Activated B cell treated with CpG ODN at 0.5 μM for 24 hours (primary cell): ENCODE measurements at regions not wholly inside any gene's neighbourhood (a gene's known extent, or its start where the extent isn't known, plus 50 kb on each side); places are given as distances from the start of the nearest gene placed in this dataset.

ENCODE experiments used
- ATAC-seq: fragments of 200-7000 bp; cut with Tn5 transposase; one replicate; pipeline ENCODE4 v1.10.0; 2021; ENCODE audit warnings: low read depth, mild to moderate bottlenecking, moderate library complexity
- CTCF ChIA-PET: fragments of 350-600 bp; sonication (Branson Sonifier 250); formaldehyde crosslinking; loops from one replicate; lab custom pipeline; 2021; ENCODE audit warnings: antibody characterized with exemption; lab: Charles Lee
- POLR2A ChIA-PET: fragments of 350-600 bp; sonication (Branson Sonifier 250); formaldehyde crosslinking; loops from one replicate; lab custom pipeline; 2021; ENCODE audit warnings: antibody characterized with exemption; lab: Charles Lee
- DNase-seq: peaks from one replicate; pipeline ENCODE4 v3.0.0; 2022
- H3K27ac Mint-ChIP-seq: one replicate; pipeline ENCODE4 v1.8.0; 2020; ENCODE audit warnings: mixed read lengths
- H3K27me3 Mint-ChIP-seq: one replicate; pipeline ENCODE4 v1.8.0; 2021; ENCODE audit warnings: mixed read lengths
- H3K36me3 Mint-ChIP-seq: one replicate; pipeline ENCODE4 v1.8.0; 2021; ENCODE audit warnings: low read depth, mixed read lengths
- H3K4me1 Mint-ChIP-seq: one replicate; pipeline ENCODE4 v1.8.0; 2021; ENCODE audit warnings: mixed read lengths
- H3K4me3 Mint-ChIP-seq: one replicate; pipeline ENCODE4 v1.8.0; 2020; ENCODE audit warnings: mild to moderate bottlenecking, mixed read lengths
- H3K9me3 Mint-ChIP-seq: one replicate; pipeline ENCODE4 v1.8.0; 2020; ENCODE audit warnings: mixed read lengths
- intact Hi-C: fragments of 100-400 bp; cut with micrococcal nuclease; formaldehyde crosslinking; loops from one replicate; pipeline ENCODE4 v1.15.1; 2024
- TF ChIP-seq, protein P1 (sequence below): fragments of 200-600 bp; IDR thresholded peaks from one replicate; pipeline ENCODE4 v1.8.0; 2022; ENCODE audit warnings: antibody characterized with exemption, mild to moderate bottlenecking

DNA sequence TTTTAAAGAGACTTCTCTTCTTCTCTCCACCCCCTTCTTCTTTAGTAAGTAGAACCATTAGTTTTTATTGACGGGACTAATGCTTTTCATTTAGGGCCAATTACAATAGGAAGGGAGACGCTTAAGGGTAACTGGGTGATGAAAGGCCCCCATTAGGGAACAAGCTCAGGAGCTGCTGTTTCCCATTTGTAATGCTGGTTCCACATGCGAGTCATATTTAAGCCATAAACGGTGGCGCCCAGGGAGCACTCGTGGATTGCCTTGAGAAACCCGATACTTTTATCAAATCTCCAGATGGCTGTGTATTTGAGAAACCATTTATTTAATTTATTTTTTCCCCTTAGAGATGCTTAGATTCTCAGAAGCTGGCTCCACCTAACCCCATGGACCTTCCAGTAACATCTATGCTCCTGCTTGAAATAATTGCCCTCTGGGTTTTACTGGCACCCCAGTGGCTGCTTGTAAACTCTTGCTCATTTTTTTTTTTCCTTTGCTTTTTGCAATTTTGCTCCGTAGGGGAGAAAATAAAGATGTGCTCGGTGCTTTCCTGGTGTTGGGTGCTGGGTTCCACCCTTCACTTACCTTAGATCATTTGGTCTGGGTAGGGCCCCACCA is 124.2 kb upstream of the MSX1 start:
- TF ChIP-seq, protein P1, sequence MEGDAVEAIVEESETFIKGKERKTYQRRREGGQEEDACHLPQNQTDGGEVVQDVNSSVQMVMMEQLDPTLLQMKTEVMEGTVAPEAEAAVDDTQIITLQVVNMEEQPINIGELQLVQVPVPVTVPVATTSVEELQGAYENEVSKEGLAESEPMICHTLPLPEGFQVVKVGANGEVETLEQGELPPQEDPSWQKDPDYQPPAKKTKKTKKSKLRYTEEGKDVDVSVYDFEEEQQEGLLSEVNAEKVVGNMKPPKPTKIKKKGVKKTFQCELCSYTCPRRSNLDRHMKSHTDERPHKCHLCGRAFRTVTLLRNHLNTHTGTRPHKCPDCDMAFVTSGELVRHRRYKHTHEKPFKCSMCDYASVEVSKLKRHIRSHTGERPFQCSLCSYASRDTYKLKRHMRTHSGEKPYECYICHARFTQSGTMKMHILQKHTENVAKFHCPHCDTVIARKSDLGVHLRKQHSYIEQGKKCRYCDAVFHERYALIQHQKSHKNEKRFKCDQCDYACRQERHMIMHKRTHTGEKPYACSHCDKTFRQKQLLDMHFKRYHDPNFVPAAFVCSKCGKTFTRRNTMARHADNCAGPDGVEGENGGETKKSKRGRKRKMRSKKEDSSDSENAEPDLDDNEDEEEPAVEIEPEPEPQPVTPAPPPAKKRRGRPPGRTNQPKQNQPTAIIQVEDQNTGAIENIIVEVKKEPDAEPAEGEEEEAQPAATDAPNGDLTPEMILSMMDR = no peak
- intact Hi-C loops = no loop called here
- Mint-ChIP-seq H3K9me3 (no peaks in the 10 kb centered on the region), H3K27ac (no peak overlapping the region), H3K36me3 (no peaks in the 10 kb centered on the region), H3K4me1 (no peaks in the 10 kb centered on the region), H3K27me3 (no peaks in the 10 kb centered on the region), H3K4me3 (no peak overlapping the region)
- POLR2A ChIA-PET = no interaction called here
- DNase-seq = no peak
- CTCF ChIA-PET = no interaction called here
- no peak for ATAC-seq

DNA sequence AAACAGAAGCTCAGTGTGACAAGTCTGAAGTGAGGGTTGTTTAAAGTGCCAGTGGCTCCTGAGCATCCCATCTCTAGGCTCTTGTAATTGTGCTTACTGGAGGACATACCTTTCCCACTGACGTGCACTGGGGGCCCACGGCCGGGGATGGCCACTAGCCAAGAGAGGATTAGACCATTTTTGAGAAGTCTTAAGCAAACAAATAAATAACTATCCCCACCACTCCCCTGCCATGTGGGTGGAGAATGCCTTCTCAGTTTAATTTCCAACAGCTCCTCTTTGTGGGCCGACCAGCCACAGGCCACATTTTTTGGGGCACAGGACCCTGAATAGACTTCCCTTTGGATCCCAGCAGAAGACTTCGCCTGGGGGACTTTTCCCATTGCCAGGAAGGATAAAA is 125.0 kb upstream of the MSX1 start:
- Mint-ChIP-seq H3K27ac (no peak overlapping the region), H3K4me3 (no peak overlapping the region), H3K4me1 (no peaks in the 10 kb centered on the region), H3K9me3 (no peaks in the 10 kb centered on the region), H3K36me3 (no peaks in the 10 kb centered on the region), H3K27me3 (no peaks in the 10 kb centered on the region)
- DNase-seq (no peak), ATAC-seq (no peak)
- ChIA-PET CTCF (no interaction called here), POLR2A (no interaction called here)
- TF ChIP-seq, protein P1 = no peak
- intact Hi-C loops = no loop called here

DNA sequence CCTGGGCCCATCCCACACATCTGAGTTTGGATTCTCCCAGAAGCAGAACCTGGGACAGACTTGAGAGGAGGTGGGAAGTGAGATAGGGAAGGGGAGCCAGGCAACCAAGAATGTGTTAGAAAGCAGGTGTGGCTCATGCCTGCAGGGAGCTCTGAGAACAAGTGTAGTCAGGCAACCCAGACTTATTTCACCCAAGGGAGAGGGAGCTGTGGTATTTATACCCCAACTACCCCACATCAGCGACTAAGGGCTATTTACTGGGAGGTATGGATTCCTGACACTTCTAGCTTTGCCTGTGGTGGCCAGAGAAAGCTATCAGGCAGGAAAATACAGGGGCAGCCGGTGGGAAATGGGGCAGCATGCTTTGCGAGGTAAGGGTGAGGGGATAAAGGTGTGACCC is 125.8 kb upstream of the MSX1 start:
- ChIA-PET CTCF (no interaction called here), POLR2A (interaction anchor here (0.6 kb wide), 1 partner anchor 28 kb away, joined by 6 read pairs; no protein-coding TSS in a partner anchor)
- TF ChIP-seq, protein P1 = no peak
- intact Hi-C loops = no loop called here
- ATAC-seq (no peak), DNase-seq (no peak)
- Mint-ChIP-seq H3K4me3 (no peak overlapping the region), H3K27me3 (no peaks in the 10 kb centered on the region), H3K9me3 (no peaks in the 10 kb centered on the region), H3K4me1 (no peaks in the 10 kb centered on the region), H3K36me3 (no peaks in the 10 kb centered on the region), H3K27ac (no peak overlapping the region)

DNA sequence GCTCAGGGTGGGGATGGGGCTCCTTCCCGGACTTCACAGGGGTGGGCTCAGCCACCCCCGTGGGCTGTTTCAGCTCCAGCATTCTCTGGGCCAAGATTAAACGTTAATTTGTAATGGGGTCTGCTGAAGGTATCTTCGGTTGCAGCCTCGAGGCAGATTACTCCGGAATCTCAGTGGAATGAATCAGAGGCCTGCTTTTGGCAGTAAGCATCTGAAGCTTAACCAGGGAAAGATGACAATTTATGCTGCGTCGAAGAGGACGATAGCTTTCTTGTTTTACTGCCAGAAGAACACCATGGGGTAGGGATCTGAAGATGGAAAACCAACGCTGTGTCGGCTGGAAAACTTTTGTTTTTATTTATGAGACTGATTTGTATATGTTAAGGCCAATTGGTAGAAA is 129.2 kb upstream of the MSX1 start:
- H3K9me3 Mint-ChIP-seq = peaks cover 17% of the 10 kb centered on the region
- H3K4me3 Mint-ChIP-seq = no peak overlapping the region
- POLR2A ChIA-PET = no interaction called here
- TF ChIP-seq, protein P1 = no peak
- H3K27ac Mint-ChIP-seq = no peak overlapping the region
- ATAC-seq (no peak), DNase-seq (no peak)
- no peaks in the 10 kb centered on the region for H3K27me3 Mint-ChIP-seq
- no peaks in the 10 kb centered on the region for H3K4me1 Mint-ChIP-seq
- intact Hi-C loops = no loop called here
- peaks cover 11% of the 10 kb centered on the region for H3K36me3 Mint-ChIP-seq
- CTCF ChIA-PET = no interaction called here

DNA sequence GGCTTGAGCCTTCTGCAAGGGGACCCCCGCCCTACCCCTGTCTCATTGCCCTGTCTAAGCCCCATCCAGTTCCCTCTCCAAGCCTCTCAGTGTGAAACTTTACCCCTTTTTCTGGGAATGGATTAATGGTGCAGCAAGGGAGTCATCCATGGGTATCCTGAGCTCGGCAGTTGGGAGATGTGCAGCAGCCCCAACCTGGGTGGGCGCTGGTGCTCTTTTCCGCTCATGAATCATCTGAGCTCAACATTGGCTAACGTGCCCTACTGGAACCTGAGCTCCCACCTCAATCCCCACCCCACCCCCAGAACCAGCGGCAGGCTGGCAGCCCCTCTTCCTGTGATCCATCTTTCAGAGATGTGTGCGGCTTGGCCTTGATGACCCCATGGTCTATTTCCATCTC is 130.3 kb upstream of the MSX1 start:
- TF ChIP-seq, protein P1 = no peak
- Mint-ChIP-seq H3K27ac (no peak overlapping the region), H3K36me3 (peaks cover 12% of the 10 kb centered on the region), H3K27me3 (no peaks in the 10 kb centered on the region), H3K9me3 (peaks cover 21% of the 10 kb centered on the region), H3K4me1 (no peaks in the 10 kb centered on the region), H3K4me3 (no peak overlapping the region)
- ChIA-PET POLR2A (no interaction called here), CTCF (no interaction called here)
- intact Hi-C loops = no loop called here
- ATAC-seq (no peak), DNase-seq (no peak)
